HG03354 (cell line): ENCODE measurements at regions not wholly inside any gene's neighbourhood (a gene's known extent, or its start where the extent isn't known, plus 50 kb on each side); places are given as distances from the start of the nearest gene placed in this dataset.

Experiments used
- ATAC-seq: cut with Tn5 transposase; IDR thresholded peaks from one replicate; pipeline ENCODE4 v1.9.1; 2021; ENCODE audit warnings: mild to moderate bottlenecking; ENCODE audit not compliant: unreplicated experiment, poor library complexity, severe bottlenecking

- no peak for ATAC-seq
These were observed 126.3 kb upstream of the TMEM108 start for GRCh38 chr3:132911741-132912415.

- ATAC-seq, result no peak
These were observed 130.9 kb upstream of the TMEM108 start for GRCh38 chr3:132907293-132907692.

- no peak for ATAC-seq
These were observed 137.7 kb upstream of the TMEM108 start for GRCh38 chr3:132900481-132900880.

GRCh38 chr3:132898141-132898540 is 140.1 kb upstream of the TMEM108 start:
- ATAC-seq, result no peak

GRCh38 chr3:132892956-132893355 is 145.2 kb upstream of the TMEM108 start:
- ATAC-seq, result no peak

- no peak for ATAC-seq
These were observed 156.3 kb upstream of the TMEM108 start for GRCh38 chr3:132881756-132882409.

GRCh38 chr3:132880986-132881385 is 157.2 kb upstream of the TMEM108 start:
- no peak for ATAC-seq

- no peak for ATAC-seq
These were observed 157.4 kb upstream of the NPHP3 start for GRCh38 chr3:132879656-132880055.

GRCh38 chr3:132874701-132875100 is 152.5 kb upstream of the NPHP3 start:
- ATAC-seq, result no peak

GRCh38 chr3:132872711-132873110 is 150.5 kb upstream of the NPHP3 start:
- ATAC-seq, result no peak

- ATAC-seq, result no peak
These were observed 149.7 kb upstream of the NPHP3 start for GRCh38 chr3:132871956-132872355.

GRCh38 chr3:132870541-132870940 is 148.3 kb upstream of the NPHP3 start:
- no peak for ATAC-seq

GRCh38 chr3:132867956-132868355 is 145.7 kb upstream of the NPHP3 start:
- ATAC-seq, result no peak

- no peak for ATAC-seq
These were observed 145.3 kb upstream of the NPHP3 start for GRCh38 chr3:132867526-132867925.

- no peak for ATAC-seq
These were observed 135.1 kb upstream of the NPHP3 start for GRCh38 chr3:132857317-132857716.

GRCh38 chr3:132854856-132855535 is 132.8 kb upstream of the NPHP3 start:
- no peak for ATAC-seq

GRCh38 chr3:132847849-132848625 is 125.8 kb upstream of the NPHP3 start:
- no peak for ATAC-seq

GRCh38 chr3:132843851-132844553 is 121.8 kb upstream of the NPHP3 start:
- ATAC-seq, result no peak

- ATAC-seq, result no peak
These were observed 121.1 kb upstream of the NPHP3 start for GRCh38 chr3:132843349-132843748.

- ATAC-seq, result no peak
These were observed 119.4 kb upstream of the NPHP3 start for GRCh38 chr3:132841621-132842020.
